HEK293 (cell line): ENCODE measurements at regions not wholly inside any gene's neighbourhood (a gene's known extent, or its start where the extent isn't known, plus 50 kb on each side); places are given as distances from the start of the nearest gene placed in this dataset.

ENCODE experiments used
- CTCF ChIA-PET: fragments of 350-600 bp; formaldehyde crosslinking; extraction: SDS; loops from one replicate; lab custom pipeline; 2021; ENCODE audit warnings: antibody characterized with exemption; lab: Yijun Ruan, JAX
- POLR2A ChIA-PET: fragments of 300-600 bp; formaldehyde crosslinking; extraction: SDS; loops from one replicate; lab custom pipeline; 2020; ENCODE audit warnings: antibody characterized with exemption, inconsistent platforms; lab: Yijun Ruan, JAX
- H3K27ac ChIP-seq: fragments of 200-500 bp; sonication (Bioruptor generic); 2 replicates; pipeline ENCODE4 v1.5.1; 2014; ENCODE audit warnings: low read depth, low read length, control low read depth, inconsistent platforms; ENCODE audit errors: extremely low read depth
- H3K36me3 ChIP-seq, 2 experiments: fragments of 200-500 bp in 1 of 2; sonication (Bioruptor generic) in 1 of 2; 1 replicate in 1 of 2; 2 replicates in 1 of 2; pipeline ENCODE4 v1.5.1; 2014 to 2017; ENCODE audit warnings: inconsistent platforms in 2 of 2, low read length in 2 of 2; ENCODE audit not compliant: control insufficient read depth in 2 of 2, insufficient read depth in 1 of 2
- H3K4me1 ChIP-seq: fragments of 200-500 bp; sonication (Bioruptor generic); 2 replicates; pipeline ENCODE4 v1.5.1; 2014; ENCODE audit warnings: mild to moderate bottlenecking, low read length, inconsistent platforms; ENCODE audit not compliant: control insufficient read depth, insufficient read depth
- H3K4me3 ChIP-seq: 2 replicates; pipeline ENCODE4 v1.5.1; 2011; ENCODE audit warnings: low read depth, mild to moderate bottlenecking, control low read depth, low read length, moderate library complexity
- H3K9me3 ChIP-seq: fragments of 200-500 bp; sonication (Bioruptor generic); 2 replicates; pipeline ENCODE4 v1.5.1; 2014; ENCODE audit warnings: low read depth, low read length, inconsistent platforms; ENCODE audit not compliant: control insufficient read depth, insufficient read depth
- GLI4 ChIP-seq: fragments of 450-650 bp; formaldehyde crosslinking; IDR thresholded peaks from 2 replicates; pipeline ENCODE4 v1.5.1; 2016; ENCODE audit warnings: missing biosample characterization, missing genetic modification characterization
- HOXC10 ChIP-seq: sonication (generic); formaldehyde crosslinking; IDR thresholded peaks from 2 replicates; pipeline ENCODE4 v1.8.1; 2023; ENCODE audit warnings: mild to moderate bottlenecking, missing genetic modification reagents
- OSR2 ChIP-seq: fragments of 450-650 bp; formaldehyde crosslinking; IDR thresholded peaks from 2 replicates; pipeline ENCODE4 v1.5.1; 2016; ENCODE audit warnings: missing biosample characterization, missing genetic modification characterization
- PRDM1 ChIP-seq: fragments of 450-650 bp; formaldehyde crosslinking; IDR thresholded peaks from 2 replicates; pipeline ENCODE4; 2016; ENCODE audit warnings: missing biosample characterization, missing genetic modification characterization
- SETDB1 ChIP-seq: IDR thresholded peaks from one replicate; pipeline ENCODE4 v1.6.1; 2017; ENCODE audit warnings: mild to moderate bottlenecking, low read length, moderate library complexity, mixed read lengths; ENCODE audit not compliant: insufficient read length
- SP3 ChIP-seq: fragments of 450-650 bp; formaldehyde crosslinking; IDR thresholded peaks from 2 replicates; pipeline ENCODE4 v1.5.1; 2016; ENCODE audit warnings: missing biosample characterization, missing genetic modification characterization
- SP7 ChIP-seq: fragments of 450-650 bp; formaldehyde crosslinking; IDR thresholded peaks from 2 replicates; pipeline ENCODE4 v1.5.1; 2016; ENCODE audit warnings: missing biosample characterization, missing genetic modification characterization
- TRIM28 ChIP-seq: IDR thresholded peaks from 2 replicates; pipeline ENCODE4 v1.6.1; 2011; ENCODE audit warnings: low read length, control low read depth, borderline replicate concordance
- ZEB2 ChIP-seq: fragments of 450-650 bp; formaldehyde crosslinking; IDR thresholded peaks from 2 replicates; pipeline ENCODE4 v1.5.1; 2016; ENCODE audit warnings: missing biosample characterization, missing genetic modification characterization
- ZFP3 ChIP-seq: fragments of 450-650 bp; formaldehyde crosslinking; IDR thresholded peaks from 2 replicates; pipeline ENCODE4 v1.5.1; 2016; ENCODE audit warnings: low read depth, missing biosample characterization, missing genetic modification characterization
- ZNF146 ChIP-seq: fragments of 450-650 bp; formaldehyde crosslinking; IDR thresholded peaks from 2 replicates; pipeline ENCODE4 v1.5.1; 2016; ENCODE audit warnings: missing biosample characterization, missing genetic modification characterization
- ZNF211 ChIP-seq: fragments of 450-650 bp; formaldehyde crosslinking; IDR thresholded peaks from 2 replicates; pipeline ENCODE4 v1.5.1; 2016; ENCODE audit warnings: low read depth, missing biosample characterization, missing genetic modification characterization
- ZNF391 ChIP-seq: fragments of 450-650 bp; formaldehyde crosslinking; IDR thresholded peaks from 2 replicates; pipeline ENCODE4 v1.5.1; 2016; ENCODE audit warnings: low read depth, missing biosample characterization, missing genetic modification characterization, borderline replicate concordance
- ZNF423 ChIP-seq: fragments of 450-650 bp; formaldehyde crosslinking; IDR thresholded peaks from 2 replicates; pipeline ENCODE4 v1.5.1; 2016; ENCODE audit warnings: missing biosample characterization, missing genetic modification characterization
- ZNF501 ChIP-seq: fragments of 450-650 bp; formaldehyde crosslinking; IDR thresholded peaks from 2 replicates; pipeline ENCODE4 v1.5.1; 2016; ENCODE audit warnings: missing biosample characterization, missing genetic modification characterization
- ZNF600 ChIP-seq: fragments of 450-650 bp; formaldehyde crosslinking; IDR thresholded peaks from 2 replicates; pipeline ENCODE4 v1.5.1; 2016; ENCODE audit warnings: missing biosample characterization, missing genetic modification characterization
- ZNF610 ChIP-seq: fragments of 450-650 bp; formaldehyde crosslinking; IDR thresholded peaks from 2 replicates; pipeline ENCODE4 v1.5.1; 2016; ENCODE audit warnings: missing biosample characterization, missing genetic modification characterization, borderline replicate concordance
- ZNF658 ChIP-seq: fragments of 450-650 bp; formaldehyde crosslinking; IDR thresholded peaks from 2 replicates; pipeline ENCODE4; 2016; ENCODE audit warnings: missing biosample characterization, missing genetic modification characterization
- TF ChIP-seq, protein P1 (sequence below): fragments of 450-650 bp; formaldehyde crosslinking; IDR thresholded peaks from 2 replicates; pipeline ENCODE4 v1.5.1; 2016; ENCODE audit warnings: missing biosample characterization, missing genetic modification characterization, low read depth
- TF ChIP-seq, protein P2 (sequence below): fragments of 450-650 bp; formaldehyde crosslinking; IDR thresholded peaks from 2 replicates; pipeline ENCODE4 v1.5.1; 2017; ENCODE audit warnings: missing biosample characterization, missing genetic modification characterization
- TF ChIP-seq, protein P3 (sequence below): fragments of 450-650 bp; formaldehyde crosslinking; conservative IDR thresholded peaks from 2 replicates; pipeline ENCODE4 v1.5.1; 2016; ENCODE audit warnings: low read depth, missing biosample characterization, missing genetic modification characterization
- TF ChIP-seq, protein P4 (sequence below): fragments of 450-650 bp; formaldehyde crosslinking; IDR thresholded peaks from 2 replicates; pipeline ENCODE4 v1.5.1; 2016; ENCODE audit warnings: missing biosample characterization, missing genetic modification characterization
- TF ChIP-seq, protein P5 (sequence below): fragments of 450-650 bp; formaldehyde crosslinking; IDR thresholded peaks from 2 replicates; pipeline ENCODE4 v1.5.1; 2016; ENCODE audit warnings: missing biosample characterization, missing genetic modification characterization

DNA sequence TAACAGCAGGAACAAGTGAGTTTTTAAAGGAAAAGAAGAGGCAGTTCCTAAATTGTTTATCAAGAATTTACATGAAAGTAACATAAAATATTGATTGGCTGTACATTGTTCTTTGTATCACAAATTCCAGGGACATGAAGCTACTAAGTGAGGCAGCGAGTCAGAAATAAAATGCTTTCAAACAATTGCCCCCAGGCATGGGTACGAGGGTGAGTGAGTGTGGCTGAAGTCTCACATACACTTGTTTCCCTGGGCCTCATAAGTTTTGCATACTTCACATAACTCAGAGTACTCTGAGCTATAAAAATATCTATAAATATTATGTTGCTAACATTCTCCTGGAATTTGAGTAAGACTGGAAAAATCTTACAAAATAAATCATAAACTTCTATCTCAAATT, 511.6 kb upstream of the PRKX start:
- Histone ChIP-seq H3K4me1 (no peaks in the 10 kb centered on the region), H3K27ac (no peak overlapping the region), H3K36me3 (no peaks in the 10 kb centered on the region), H3K9me3 (no peaks in the 10 kb centered on the region), H3K4me3 (no peak overlapping the region)
- TF ChIP-seq, protein P1, sequence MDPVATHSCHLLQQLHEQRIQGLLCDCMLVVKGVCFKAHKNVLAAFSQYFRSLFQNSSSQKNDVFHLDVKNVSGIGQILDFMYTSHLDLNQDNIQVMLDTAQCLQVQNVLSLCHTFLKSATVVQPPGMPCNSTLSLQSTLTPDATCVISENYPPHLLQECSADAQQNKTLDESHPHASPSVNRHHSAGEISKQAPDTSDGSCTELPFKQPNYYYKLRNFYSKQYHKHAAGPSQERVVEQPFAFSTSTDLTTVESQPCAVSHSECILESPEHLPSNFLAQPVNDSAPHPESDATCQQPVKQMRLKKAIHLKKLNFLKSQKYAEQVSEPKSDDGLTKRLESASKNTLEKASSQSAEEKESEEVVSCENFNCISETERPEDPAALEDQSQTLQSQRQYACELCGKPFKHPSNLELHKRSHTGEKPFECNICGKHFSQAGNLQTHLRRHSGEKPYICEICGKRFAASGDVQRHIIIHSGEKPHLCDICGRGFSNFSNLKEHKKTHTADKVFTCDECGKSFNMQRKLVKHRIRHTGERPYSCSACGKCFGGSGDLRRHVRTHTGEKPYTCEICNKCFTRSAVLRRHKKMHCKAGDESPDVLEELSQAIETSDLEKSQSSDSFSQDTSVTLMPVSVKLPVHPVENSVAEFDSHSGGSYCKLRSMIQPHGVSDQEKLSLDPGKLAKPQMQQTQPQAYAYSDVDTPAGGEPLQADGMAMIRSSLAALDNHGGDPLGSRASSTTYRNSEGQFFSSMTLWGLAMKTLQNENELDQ (tag by site-specific recombination), result no peak
- TF ChIP-seq OSR2 (no peak), GLI4 (tag by site-specific recombination) (no peak), SP7 (tag by site-specific recombination) (no peak), ZNF600 (tag by site-specific recombination) (no peak), TRIM28 (no peak), HOXC10 (CRISPR knock-in tag) (no peak), ZEB2 (tag by site-specific recombination) (no peak), SP3 (tag by site-specific recombination) (no peak), ZNF391 (tag by site-specific recombination) (no peak), PRDM1 (tag by site-specific recombination) (no peak), ZNF501 (no peak)
- TF ChIP-seq, protein P2, sequence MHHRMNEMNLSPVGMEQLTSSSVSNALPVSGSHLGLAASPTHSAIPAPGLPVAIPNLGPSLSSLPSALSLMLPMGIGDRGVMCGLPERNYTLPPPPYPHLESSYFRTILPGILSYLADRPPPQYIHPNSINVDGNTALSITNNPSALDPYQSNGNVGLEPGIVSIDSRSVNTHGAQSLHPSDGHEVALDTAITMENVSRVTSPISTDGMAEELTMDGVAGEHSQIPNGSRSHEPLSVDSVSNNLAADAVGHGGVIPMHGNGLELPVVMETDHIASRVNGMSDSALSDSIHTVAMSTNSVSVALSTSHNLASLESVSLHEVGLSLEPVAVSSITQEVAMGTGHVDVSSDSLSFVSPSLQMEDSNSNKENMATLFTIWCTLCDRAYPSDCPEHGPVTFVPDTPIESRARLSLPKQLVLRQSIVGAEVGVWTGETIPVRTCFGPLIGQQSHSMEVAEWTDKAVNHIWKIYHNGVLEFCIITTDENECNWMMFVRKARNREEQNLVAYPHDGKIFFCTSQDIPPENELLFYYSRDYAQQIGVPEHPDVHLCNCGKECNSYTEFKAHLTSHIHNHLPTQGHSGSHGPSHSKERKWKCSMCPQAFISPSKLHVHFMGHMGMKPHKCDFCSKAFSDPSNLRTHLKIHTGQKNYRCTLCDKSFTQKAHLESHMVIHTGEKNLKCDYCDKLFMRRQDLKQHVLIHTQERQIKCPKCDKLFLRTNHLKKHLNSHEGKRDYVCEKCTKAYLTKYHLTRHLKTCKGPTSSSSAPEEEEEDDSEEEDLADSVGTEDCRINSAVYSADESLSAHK (tag by site-specific recombination), result no peak
- TF ChIP-seq, protein P3, sequence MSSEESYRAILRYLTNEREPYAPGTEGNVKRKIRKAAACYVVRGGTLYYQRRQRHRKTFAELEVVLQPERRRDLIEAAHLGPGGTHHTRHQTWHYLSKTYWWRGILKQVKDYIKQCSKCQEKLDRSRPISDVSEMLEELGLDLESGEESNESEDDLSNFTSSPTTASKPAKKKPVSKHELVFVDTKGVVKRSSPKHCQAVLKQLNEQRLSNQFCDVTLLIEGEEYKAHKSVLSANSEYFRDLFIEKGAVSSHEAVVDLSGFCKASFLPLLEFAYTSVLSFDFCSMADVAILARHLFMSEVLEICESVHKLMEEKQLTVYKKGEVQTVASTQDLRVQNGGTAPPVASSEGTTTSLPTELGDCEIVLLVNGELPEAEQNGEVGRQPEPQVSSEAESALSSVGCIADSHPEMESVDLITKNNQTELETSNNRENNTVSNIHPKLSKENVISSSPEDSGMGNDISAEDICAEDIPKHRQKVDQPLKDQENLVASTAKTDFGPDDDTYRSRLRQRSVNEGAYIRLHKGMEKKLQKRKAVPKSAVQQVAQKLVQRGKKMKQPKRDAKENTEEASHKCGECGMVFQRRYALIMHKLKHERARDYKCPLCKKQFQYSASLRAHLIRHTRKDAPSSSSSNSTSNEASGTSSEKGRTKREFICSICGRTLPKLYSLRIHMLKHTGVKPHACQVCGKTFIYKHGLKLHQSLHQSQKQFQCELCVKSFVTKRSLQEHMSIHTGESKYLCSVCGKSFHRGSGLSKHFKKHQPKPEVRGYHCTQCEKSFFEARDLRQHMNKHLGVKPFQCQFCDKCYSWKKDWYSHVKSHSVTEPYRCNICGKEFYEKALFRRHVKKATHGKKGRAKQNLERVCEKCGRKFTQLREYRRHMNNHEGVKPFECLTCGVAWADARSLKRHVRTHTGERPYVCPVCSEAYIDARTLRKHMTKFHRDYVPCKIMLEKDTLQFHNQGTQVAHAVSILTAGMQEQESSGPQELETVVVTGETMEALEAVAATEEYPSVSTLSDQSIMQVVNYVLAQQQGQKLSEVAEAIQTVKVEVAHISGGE (tag by site-specific recombination), result no peak
- TF ChIP-seq, protein P4, sequence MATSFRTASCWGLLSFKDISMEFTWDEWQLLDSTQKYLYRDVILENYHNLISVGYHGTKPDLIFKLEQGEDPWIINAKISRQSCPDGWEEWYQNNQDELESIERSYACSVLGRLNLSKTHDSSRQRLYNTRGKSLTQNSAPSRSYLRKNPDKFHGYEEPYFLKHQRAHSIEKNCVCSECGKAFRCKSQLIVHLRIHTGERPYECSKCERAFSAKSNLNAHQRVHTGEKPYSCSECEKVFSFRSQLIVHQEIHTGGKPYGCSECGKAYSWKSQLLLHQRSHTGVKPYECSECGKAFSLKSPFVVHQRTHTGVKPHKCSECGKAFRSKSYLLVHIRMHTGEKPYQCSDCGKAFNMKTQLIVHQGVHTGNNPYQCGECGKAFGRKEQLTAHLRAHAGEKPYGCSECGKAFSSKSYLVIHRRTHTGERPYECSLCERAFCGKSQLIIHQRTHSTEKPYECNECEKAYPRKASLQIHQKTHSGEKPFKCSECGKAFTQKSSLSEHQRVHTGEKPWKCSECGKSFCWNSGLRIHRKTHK, result no peak
- POLR2A ChIA-PET, result no interaction called here
- CTCF ChIA-PET, result no interaction called here

DNA sequence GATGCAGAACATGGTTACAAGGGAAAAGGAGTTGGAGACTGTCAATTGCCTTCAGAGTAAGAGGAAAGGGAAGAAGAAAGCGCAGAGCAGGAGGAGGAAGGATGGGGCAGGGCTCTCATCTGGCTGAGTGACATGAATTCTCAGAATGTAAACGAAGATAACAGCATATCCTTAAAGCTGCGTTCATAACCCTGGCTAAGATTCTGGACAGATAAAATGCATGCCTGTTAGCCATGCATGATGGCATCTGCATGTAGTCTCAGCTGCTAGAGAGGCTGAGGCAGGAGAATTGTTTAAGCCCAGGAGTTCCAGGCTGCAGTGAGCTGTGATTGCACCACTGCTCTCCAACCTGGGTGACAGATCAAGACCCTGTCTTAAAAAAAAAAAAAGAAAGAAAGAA, 493.5 kb upstream of the PRKX start:
- no peak overlapping the region for H3K27ac ChIP-seq
- ChIA-PET CTCF (no interaction called here), POLR2A (no interaction called here)
- no peaks in the 10 kb centered on the region for H3K36me3 ChIP-seq
- no peak overlapping the region for H3K4me3 ChIP-seq
- H3K4me1 ChIP-seq, result no peaks in the 10 kb centered on the region
- H3K9me3 ChIP-seq, result no peaks in the 10 kb centered on the region
- TF ChIP-seq, protein P5, sequence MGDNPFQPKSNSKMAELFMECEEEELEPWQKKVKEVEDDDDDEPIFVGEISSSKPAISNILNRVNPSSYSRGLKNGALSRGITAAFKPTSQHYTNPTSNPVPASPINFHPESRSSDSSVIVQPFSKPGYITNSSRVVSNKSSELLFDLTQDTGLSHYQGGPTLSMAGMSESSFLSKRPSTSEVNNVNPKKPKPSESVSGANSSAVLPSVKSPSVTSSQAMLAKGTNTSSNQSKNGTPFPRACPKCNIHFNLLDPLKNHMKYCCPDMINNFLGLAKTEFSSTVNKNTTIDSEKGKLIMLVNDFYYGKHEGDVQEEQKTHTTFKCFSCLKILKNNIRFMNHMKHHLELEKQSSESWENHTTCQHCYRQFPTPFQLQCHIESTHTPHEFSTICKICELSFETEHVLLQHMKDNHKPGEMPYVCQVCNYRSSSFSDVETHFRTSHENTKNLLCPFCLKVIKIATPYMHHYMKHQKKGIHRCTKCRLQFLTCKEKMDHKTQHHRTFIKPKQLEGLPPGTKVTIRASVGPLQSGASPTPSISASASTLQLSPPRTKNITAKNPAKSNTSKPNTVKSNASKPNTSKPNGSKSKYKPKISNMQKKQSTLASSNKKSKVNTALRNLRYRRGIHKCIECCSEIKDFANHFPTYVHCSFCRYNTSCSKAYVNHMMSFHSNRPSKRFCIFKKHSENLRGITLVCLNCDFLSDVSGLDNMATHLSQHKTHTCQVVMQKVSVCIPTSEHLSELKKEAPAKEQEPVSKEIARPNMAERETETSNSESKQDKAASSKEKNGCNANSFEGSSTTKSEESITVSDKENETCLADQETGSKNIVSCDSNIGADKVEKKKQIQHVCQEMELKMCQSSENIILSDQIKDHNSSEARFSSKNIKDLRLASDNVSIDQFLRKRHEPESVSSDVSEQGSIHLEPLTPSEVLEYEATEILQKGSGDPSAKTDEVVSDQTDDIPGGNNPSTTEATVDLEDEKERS (tag by site-specific recombination), result no peak
- TF ChIP-seq ZFP3 (tag by site-specific recombination) (no peak), ZNF610 (tag by site-specific recombination) (no peak), ZNF658 (tag by site-specific recombination) (no peak), ZNF211 (tag by site-specific recombination) (no peak), ZNF146 (tag by site-specific recombination) (no peak), ZNF423 (no peak), SETDB1 (no peak)
